DMS153 treated with DMSO at 0.1 percent for 48 hours (cell line): ENCODE measurements at regions not wholly inside any gene's neighbourhood (a gene's known extent, or its start where the extent isn't known, plus 50 kb on each side); places are given as distances from the start of the nearest gene placed in this dataset.
A peak's percentile ranks its signal among the peaks of the same experiment; 100 is the strongest.

ENCODE experiments used
- DNase-seq: peaks from one replicate; lab custom pipeline; 2025; ENCODE audit not compliant: unreplicated experiment; lab: John Stamatoyannopoulos, UW

DNA sequence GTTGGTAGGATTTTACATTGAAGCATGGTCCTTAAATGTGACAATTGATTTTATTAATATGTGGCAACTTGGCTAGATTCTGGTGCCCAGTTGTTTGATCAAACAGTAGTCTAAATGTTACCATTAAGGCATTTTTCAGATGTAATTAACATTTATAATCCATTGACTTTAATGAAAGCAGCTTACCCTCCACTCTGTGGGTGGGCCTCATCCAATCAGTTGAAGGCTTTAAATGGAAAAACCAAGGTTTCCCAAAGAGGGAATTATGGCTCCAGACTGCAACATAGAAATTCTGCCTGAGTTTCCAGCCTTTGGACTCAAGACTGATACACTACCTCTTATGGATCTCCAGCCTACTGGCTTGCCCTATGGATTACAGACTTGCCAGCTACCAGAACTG is 1153.2 kb downstream of the BCL11B start:
- DNase-seq = no peak

DNA sequence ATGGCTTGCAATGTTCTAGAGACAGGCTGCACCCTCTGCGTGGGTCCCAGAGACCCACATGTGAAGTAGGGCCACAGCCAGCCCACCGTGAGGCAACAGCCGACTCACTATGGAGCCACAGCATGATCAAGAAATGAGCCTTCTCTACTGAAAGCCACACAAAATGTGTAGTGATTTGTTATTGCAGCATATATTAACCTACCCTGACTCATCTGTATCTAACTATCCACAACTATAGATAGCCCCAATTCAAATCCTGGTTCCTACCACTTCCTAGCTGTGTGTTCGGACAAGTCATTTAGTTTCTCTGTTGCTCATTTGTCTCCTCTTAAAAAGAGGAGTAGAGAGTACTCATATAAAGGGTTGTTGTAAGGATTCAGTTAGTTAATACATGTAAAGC is 1152.3 kb downstream of the BCL11B start:
- DNase-seq = no peak

DNA sequence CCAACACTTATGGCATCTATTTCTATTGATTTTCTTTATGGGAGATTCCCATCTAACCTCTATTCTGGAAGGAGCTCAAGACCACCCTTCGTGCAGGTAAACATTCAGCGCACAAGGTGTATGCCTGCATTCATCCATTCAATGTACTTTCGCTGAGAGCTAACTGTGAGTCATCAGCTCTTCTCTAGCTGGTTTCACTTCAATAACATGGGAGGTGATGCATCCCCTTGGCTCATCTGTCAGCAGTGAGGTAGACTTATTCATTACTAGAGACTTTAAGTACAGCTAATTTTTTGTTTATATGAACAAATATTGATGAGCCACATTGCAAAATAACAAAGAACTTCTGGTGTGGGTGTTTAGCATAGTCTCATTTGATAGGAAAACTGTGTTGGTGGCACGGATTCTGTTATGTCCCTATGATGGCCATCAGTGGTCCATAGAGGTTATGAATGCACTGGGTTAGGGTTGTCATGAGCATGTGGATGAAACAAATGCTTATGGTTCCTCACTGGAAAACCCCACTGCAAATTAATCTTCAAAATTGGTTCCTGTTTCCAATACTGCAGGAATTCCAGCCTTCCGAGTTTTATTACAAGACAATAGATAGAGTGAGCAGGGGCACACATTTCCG is 1151.0 kb downstream of the BCL11B start:
- DNase-seq = no peak

DNA sequence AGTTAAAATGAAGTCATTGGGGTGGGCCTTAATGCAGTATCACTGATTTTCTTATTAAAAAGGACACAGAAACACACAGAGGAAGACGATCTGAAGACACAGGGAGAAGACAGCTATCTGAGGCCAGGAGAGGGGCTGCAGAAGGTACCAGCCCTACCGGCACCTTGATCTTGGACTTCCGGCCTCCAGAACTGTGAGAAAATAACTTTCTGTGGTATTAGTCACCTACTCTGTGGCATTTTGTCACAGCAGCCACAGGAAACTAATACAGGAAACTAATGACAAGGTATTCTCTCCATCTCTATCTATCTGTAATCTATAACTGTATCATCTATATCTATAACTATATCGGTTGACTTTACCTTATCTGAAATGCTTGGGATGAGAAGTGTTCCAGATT is 1149.5 kb downstream of the BCL11B start:
- no peak for DNase-seq

DNA sequence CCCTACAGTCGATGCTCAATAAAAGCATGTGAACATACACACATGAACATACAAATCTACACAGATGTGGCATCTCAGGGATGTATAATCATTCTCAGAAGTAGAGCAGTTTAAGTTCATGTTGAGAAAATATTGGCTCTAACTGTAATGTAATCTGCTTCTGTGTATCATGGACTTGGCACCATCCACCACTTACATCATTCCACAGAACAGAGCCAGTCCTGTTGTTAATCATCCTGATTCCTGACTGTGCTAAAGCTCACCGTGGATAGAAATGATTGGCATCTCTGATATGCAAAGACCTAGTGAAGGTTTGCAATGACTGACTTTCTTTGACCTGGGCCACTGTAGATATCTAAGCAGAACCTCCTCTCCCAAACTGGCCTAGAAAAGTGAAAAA is 1141.3 kb downstream of the BCL11B start:
- DNase-seq = no peak

DNA sequence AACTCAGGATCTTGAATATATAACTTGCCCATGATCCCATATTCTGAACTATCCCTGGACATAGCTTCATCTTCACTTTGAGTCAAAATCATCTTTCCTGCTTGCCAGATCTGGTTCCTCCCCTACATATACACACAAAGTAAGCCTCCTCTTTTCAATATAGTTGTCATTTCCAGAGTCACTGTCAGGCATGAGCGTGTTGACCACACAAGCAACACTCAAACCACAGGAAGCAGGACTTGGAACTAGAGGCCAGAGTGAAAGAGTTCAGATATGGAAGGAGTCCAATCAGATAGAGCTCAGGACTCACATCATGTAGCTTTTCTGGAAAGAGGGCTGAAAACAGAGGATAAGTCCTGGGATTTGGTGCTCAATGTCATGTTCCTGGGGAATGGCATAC is 1140.6 kb downstream of the BCL11B start:
- no peak for DNase-seq

DNA sequence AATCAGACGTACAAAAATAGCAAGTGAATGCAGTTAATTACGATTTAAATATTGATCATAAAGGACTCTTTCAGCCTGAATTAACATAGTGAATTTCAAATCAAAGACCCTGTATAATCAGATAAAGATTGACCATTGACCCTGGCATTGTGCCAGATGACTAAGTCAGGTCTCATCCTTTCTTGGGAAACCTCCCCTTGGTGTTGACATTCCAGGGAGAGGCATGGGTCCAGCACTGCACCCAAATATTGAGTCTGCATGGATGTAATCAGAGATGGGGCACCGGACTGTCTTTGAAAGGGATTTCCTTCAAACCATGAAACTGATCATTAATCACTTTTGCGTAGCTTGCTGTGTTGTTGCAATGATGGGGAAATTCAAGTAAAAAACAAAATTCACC is 1138.2 kb downstream of the BCL11B start:
- no peak for DNase-seq

DNA sequence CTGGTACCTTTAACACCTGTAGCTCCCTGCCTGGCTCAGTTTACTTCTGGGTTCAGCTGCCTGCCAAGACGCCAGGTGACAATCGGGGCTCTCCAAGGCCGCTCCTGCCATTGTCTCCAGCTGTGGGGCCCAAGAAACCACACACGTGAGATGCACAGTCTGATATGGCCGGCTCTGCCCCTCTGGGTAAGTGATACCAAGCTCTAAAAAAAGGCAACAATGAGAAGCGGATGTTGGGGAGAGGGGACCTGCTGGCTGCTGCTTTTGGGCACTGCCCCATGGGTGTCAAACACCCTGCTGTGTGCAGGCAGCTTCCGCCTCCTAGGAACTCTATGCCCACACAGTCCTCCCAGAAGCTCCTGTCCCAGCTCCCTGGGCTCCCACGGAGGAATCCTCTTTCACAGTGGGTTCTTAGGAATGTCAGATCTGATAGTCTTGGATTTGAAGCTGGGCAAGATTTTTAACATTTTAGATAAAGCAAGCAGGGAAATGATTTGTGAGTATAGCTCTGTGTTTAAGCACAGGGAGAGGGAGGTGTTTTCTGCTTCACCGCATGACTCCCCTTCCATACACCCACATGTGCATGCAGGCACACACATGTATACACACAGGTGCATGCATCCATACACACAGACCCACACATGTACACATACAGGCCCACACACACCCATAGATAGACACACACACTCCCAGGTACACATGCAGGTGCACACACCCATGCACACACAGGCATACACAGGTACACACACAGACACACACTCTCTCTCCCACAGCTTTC is 1135.8 kb downstream of the BCL11B start:
- peak; percentile 50 for DNase-seq

DNA sequence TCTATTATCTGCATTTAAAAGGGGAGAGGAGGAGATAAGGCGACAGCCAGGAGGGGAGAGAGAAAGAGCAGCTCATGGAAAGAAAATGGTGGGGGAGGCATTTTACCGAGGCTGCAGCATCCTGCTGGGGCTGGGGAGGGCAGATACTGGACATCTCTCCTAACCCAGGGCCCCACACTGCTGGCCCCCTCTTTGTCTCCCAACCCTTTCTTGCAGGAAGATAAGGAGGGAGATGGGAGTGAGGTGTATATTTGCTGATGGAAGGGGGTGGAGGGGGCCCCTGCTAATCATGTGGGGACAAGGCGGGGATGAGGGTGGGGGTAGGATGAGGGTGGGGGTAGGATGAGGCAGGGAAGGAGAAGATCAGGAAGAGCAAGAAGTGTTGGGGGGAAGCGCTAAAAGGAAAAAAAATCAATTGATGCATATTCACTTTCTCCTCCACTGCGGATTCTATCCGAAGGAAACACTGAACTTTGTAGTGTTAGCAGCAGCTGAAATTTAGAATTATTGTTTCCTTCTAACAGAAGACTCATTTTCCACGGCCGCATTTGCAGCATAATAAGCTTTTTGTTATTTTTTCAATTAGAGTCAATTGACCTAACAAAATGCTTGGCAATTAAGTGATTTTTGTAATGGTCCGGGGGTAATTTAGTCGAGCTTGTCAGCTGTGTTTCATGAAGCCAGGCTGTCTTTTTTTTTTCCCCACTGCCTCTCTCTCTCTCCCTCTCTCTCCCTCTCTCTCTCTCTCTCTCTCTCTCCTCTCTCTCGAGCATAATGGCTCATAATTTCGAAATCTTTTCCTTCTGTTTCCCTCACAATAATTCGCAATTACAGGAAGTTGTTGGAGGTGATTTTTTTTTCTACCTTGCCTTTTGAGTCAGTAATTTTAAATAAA is 1134.6 kb downstream of the BCL11B start:
- DNase-seq = peak; percentile 64

DNA sequence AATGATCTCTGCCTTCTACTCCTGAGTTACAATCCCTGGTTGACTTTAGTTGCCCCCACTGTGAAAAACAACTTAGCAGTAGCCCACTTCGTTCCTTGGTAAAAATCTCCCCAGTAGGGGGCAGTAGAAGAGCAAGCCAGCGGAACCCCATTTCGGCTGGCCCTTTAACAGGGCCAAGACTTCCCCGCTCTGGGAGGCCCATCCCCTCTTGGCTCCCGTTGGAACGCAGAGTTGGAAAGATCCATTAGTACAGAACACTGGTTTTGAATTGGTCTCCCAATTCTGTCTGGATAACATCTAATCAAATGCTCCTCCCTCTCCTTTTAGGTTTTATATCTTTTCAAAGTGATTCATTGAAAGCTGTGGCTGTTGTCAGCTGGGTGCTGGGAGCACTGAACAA is 1133.3 kb downstream of the BCL11B start:
- no peak for DNase-seq

DNA sequence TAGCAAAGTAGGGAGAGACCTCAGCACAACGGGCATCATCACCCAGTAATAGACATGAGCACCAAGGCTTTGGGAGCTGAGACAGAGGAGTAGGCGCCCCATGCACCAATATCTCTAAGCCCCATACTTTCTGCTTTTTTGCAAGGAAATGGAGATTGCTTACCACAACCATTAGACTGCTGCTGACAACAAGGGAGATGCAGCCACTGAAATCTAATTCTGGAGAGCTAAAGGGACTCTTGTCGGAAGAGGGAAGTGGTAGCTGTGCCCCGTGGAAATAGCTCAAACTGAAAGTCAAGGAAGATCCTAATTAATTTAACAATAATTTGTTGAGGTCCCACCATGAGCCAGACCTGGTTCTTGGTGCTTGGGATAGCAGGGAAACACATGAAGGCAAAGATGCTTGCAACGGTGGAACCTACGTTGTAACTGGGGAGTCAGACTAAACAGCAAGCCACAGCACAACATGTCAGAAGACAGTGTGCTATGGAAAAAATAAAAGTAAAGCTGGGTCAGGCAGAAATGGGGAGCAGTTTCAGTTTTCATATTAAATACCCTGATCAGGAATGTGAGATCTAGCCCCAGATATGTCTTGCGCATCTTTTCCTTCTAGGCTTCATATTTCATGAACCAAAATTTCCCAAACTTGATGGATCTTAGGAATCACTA is 1131.0 kb downstream of the BCL11B start:
- DNase-seq = no peak

DNA sequence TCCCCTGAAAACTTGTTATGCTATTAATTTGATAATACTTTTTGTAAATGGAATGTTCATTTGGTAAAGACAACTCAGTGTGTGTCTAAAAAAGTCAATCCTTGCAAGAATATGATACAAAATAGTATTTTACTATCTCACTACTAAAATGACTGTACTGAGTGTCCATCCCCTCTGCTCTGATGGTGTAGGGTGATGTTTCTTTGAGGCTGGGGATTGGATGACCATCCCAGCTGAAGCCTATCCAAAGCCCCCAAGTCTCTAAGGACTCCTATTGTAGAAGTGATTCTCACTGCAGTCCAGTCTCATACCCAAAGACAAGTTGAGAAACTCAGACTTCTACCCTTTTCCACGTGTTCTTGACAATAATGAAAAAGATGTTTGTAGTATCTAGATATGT is 1128.4 kb downstream of the BCL11B start:
- no peak for DNase-seq

DNA sequence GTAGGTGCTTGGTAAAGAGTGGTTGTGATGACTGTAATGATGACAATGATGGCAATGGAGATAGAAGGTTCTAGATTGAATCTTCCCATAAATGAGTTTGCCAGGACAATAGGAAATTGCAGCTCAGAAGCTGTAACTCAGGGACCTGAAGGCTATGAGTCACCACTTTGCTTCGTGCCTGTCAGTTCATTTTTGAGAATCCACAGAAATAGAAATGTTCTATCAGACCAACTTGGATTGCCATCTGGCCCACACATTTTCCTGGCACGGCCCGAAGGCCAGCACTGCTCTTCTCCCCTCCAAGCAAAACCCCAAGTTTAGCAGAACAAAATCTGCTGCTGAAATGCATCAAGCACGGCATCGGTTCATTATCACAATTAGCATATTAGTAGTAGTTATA is 1127.0 kb downstream of the BCL11B start:
- DNase-seq = no peak

DNA sequence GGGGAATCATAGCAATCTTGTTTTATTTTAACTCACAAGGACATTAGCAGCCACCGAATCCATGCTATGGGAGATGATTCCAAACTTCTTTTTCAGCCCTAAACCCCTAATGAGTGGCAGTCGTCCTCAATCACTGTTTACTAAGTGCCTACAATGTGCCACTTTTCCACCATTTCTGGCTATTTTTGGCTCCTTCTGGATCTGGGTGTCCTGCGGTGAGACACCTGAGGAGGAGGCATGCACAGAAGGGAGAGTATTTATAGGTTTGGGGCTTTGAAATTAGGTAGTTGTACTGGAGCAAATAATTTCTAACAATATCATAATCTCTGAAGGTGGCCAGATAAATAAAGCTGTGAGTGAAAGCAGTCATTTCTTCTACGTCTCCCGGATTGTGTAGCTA is 1125.6 kb downstream of the BCL11B start:
- DNase-seq = no peak

DNA sequence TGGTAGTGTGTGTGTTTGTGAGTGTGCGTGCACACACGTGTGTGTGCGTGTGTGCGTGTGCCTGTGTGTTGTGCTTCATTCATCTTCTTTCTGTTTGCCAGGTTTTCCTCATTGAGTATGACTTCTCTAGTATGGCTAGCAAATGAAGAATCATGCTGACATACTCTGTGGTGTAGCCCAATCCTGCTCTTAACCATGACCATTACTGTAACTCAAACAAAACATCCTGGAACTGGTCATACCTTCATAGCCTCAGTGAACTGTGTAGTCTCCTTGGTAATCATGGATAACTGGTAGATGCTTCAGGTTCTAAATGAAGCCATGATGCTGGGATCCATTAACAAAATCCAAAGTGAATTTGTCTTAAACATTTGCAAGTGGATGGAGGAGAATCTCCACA is 1117.7 kb downstream of the BCL11B start:
- no peak for DNase-seq

DNA sequence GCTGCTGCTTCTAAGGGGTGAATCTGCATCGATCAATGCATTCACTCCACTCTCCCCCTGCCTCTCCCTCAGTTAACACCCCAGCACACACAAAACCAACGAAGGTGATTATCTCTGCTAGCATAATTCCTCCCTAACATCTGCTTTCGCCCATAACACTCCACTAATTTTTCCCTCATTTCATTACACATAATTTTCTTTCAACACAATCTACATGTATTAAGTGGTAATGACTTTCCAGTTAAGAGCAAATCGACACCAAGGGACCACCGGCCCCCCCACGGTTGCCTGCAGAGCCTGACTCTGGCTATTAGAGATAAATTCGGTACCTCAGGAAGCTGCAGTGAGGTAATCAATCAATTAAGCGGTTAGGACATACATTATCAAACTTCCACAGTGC is 1115.6 kb downstream of the BCL11B start:
- DNase-seq = no peak

DNA sequence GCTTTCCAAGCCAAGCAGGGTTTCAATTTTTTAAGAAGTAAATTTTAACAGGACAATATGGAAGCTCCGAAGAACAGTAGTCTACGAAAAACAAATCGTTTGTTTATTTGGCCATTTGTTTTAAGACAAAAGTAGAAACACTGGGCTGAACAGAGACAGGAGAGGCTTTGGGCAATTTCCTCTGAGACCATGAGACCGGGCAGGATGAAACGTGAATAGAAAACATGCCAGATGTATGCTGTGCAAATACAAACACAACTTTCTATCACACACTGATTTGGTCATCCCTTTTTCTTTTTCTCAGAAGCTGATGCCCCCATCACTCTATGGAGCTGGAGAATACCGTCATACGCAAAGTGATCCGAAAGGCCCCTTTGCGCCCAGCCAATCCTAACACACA is 1111.1 kb downstream of the BCL11B start:
- DNase-seq = no peak

DNA sequence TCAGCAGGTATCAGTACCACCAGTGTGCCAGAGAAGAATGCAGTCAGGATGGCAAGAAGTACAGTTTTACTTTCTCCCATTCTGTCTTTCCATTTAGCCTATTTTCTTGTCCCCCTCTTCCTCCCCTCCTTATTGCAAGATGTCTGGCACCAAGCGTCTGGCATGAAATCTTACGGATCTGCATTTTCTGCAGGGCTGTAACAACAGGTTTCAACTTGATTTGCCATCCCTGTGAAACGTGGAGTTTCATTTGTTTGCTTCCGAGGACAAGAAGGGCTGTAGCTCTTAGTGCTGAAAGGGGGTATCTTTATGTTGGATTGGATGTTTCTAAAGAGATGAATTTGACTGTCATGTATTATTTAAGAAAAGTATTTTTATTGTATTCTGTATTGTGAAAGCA is 1110.6 kb downstream of the BCL11B start:
- no peak for DNase-seq

DNA sequence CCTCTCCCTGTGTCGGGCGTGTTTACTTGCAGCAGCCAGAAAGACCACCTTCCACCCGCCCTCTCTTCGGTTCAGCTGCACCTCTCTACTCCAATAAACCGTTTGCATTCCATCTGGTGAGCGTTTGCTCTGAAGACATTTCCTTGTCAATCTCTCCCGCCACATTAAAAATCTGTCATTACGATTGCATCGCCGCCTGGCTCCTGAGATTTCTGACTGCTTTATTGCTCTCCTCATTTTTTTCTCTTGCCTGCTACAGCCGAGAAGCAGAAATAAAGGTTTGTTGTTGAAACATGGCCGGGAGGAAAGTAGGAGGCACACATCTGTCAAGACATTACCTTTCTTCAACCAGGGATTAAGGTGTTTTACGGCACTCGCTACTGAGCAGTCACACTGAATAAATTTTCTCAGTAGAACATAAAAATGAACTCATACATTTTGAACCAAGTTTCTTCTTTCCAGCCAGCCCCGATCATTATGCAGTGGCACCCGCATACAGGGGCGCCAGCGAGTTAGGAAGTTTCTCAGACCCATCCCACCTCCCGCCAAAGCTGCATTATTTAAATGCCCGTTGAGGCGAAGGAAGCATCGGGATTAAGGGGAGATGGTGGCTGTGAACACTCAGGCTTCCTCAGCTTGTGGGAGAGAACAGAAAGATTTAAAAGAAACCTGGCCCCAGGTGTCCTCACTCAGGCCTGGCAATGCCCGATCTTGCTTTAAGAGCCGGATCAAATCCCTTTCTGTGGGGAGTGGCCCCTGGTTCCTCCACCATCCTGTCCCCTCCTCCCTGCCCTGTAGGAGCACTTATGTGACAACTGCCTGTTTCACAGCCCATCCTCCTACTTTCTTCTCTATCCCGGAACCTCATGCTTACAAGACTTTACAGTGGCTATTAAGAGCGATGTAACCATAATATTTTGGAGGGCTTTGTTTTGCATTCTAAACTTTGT is 1108.9 kb downstream of the BCL11B start:
- no peak for DNase-seq

DNA sequence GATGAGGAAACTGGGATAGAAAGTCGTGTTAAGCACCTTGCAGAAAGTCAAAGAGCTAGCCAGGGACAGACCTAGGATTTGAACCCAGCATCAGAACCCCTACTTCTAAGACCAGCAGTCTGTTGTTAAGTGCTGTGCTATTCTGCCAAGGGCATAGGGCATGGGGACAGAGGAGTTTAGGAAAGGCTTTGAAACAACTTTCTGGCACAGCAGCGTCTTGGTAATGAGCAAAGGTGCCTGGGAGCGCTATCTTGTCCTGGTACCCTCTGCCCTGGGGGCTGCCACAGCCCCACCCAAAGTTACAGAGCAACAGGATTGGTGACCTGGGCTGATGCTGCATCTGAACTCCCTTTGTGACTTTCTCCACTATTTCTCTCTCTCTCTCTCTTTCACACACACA is 1108.1 kb downstream of the BCL11B start:
- no peak for DNase-seq
